K562 (cell line): ENCODE measurements at regions not wholly inside any gene's neighbourhood (a gene's known extent, or its start where the extent isn't known, plus 50 kb on each side); places are given as distances from the start of the nearest gene placed in this dataset.

ENCODE experiments used
- ATAC-seq: fragments of 200-7000 bp; cut with Tn5 transposase; 3 replicates; pipeline ENCODE4 v1.9.1; 2020; ENCODE audit warnings: moderate library complexity
- BruUV-seq: library from RNA; stranded (reverse); fragments of 400-500 nt; replicated peaks from 2 replicates; lab custom pipeline; 2021; lab: Mats Ljungman, UMichigan
- CTCF ChIA-PET: fragments of 300-600 bp; formaldehyde crosslinking; extraction: SDS; loops from one replicate; lab custom pipeline; 2021; ENCODE audit warnings: low intra/inter-chr PET ratio; lab: Yijun Ruan, JAX
- POLR2A ChIA-PET: fragments of 300-600, 350-650 bp; sonication (Branson Sonifier 250); formaldehyde crosslinking; extraction: SDS; loops from one replicate; lab custom pipeline; 2021; ENCODE audit warnings: antibody characterized with exemption, inconsistent platforms; lab: Yijun Ruan, JAX
- DNase-seq, 4 experiments: peaks; one replicate each; pipeline versions ENCODE4 v3.0.0 to v3.0.0-alpha.2; 2011 to 2018; ENCODE audit warnings: low spot score in 3 of 4, mixed read lengths in 3 of 4; ENCODE audit errors: extremely low read depth in 1 of 4
- FAIRE-seq: peaks from 2 replicates; lab custom pipeline; 2011; peaks lifted over from hg19 to GRCh38; lab: Jason Lieb, UNC
- H2AFZ ChIP-seq: 2 replicates; pipeline ENCODE4 v1.6.0; 2011; ENCODE audit warnings: low read depth, low read length, control low read depth, inconsistent platforms
- H3K27ac ChIP-seq: fragments of 200-600 bp; 3 replicates; pipeline ENCODE4 v1.8.0; 2011; ENCODE audit warnings: low read depth, mild to moderate bottlenecking, control low read depth, inconsistent platforms, low read length, moderate library complexity, mixed read lengths; ENCODE audit errors: extremely low read depth
- H3K27me3 ChIP-seq, 2 experiments: fragments of 300-600 bp in 1 of 2; 2 replicates in 1 of 2; 3 replicates in 1 of 2; pipeline versions ENCODE4 v1.6.0 to v1.8.0; 2011; ENCODE audit warnings: inconsistent platforms in 2 of 2, low read length in 2 of 2, mild to moderate bottlenecking in 1 of 2, mixed read lengths in 1 of 2, moderate library complexity in 1 of 2; ENCODE audit not compliant: control insufficient read depth in 2 of 2, insufficient read depth in 2 of 2
- H3K36me3 ChIP-seq: fragments of 300-600 bp; 3 replicates; pipeline ENCODE4 v1.8.0; 2011; ENCODE audit warnings: mild to moderate bottlenecking, low read length, inconsistent platforms; ENCODE audit not compliant: control insufficient read depth, insufficient read depth
- H3K4me1 ChIP-seq, 2 experiments: fragments of 200-600 bp in 1 of 2; replicated peaks in 1 of 2; 2 replicates in 1 of 2; 3 replicates in 1 of 2; pipeline versions ENCODE4 v1.5.1 to v1.8.0; 2011; ENCODE audit warnings: inconsistent platforms in 2 of 2, low read length in 2 of 2, mild to moderate bottlenecking in 1 of 2, mixed read lengths in 1 of 2, moderate library complexity in 1 of 2; ENCODE audit not compliant: control insufficient read depth in 2 of 2, insufficient read depth in 2 of 2
- H3K4me2 ChIP-seq: 2 replicates; pipeline ENCODE4 v1.6.1; 2011; ENCODE audit warnings: low read length, control low read depth, inconsistent platforms, mixed read lengths; ENCODE audit not compliant: insufficient read depth
- H3K4me3 ChIP-seq: fragments of 200-600 bp; sonication (generic), shearing (Covaris generic); 2 replicates; pipeline ENCODE4 v1.5.1; 2016; ENCODE audit warnings: control low read depth, inconsistent platforms
- H3K79me2 ChIP-seq: fragments of 200-600 bp; 3 replicates; pipeline ENCODE4 v1.8.0; 2011; ENCODE audit warnings: low read length, inconsistent platforms; ENCODE audit not compliant: control insufficient read depth, insufficient read depth
- H3K9ac ChIP-seq, 2 experiments: 2 replicates each; pipeline versions ENCODE4 v1.6.0 to v1.6.1; 2011; ENCODE audit warnings: low read depth in 2 of 2, low read length in 2 of 2, control low read depth in 1 of 2, inconsistent platforms in 1 of 2, mild to moderate bottlenecking in 1 of 2, mixed read lengths in 1 of 2; ENCODE audit not compliant: insufficient read depth in 1 of 2
- H3K9me1 ChIP-seq: one replicate; pipeline ENCODE4 v1.6.0; 2011; ENCODE audit warnings: inconsistent platforms, mild to moderate bottlenecking, low read length, moderate library complexity; ENCODE audit not compliant: control insufficient read depth, insufficient read depth
- H3K9me3 ChIP-seq: replicated peaks from 2 replicates; pipeline ENCODE4 v1.5.1; 2011; ENCODE audit warnings: low read depth, low read length, inconsistent platforms; ENCODE audit not compliant: control insufficient read depth, insufficient read depth
- H4K20me1 ChIP-seq: replicated peaks from 2 replicates; pipeline ENCODE4 v1.6.1; 2011; ENCODE audit warnings: low read length, inconsistent platforms, mixed read lengths; ENCODE audit not compliant: control insufficient read depth, insufficient read depth
- POLR3A ChIP-seq: IDR thresholded peaks from 2 replicates; pipeline ENCODE4 v1.6.1; 2011; ENCODE audit warnings: borderline replicate concordance, mild to moderate bottlenecking, moderate library complexity; ENCODE audit not compliant: insufficient read length, insufficient read depth; ENCODE audit errors: extremely low read depth
- WGBS: fragments of 100-300 bp; shearing (Covaris generic); methylation state at CpG from one replicate; pipeline ENCODE4 v1.1.6; 2016; ENCODE audit warnings: low coverage, mixed read lengths; ENCODE audit not compliant: insufficient coverage; ENCODE audit errors: missing lambda C conversion rate; 5-methylcytosine and 5-hydroxymethylcytosine counted together
- in situ Hi-C: fragments of 300-500 bp; cut with MboI; formaldehyde crosslinking; loops from 4 replicates; pipeline ENCODE4 v1.15.0; 2018; ENCODE audit warnings: inconsistent platforms, mixed read lengths
- intact Hi-C: fragments of 100-400 bp; cut with micrococcal nuclease; formaldehyde crosslinking; loops from 2 replicates; pipeline ENCODE4 v1.14.2; 2022
- TF ChIP-seq, protein P1 (sequence below): sonication (generic); formaldehyde crosslinking; IDR thresholded peaks from 2 replicates; pipeline ENCODE4 v1.9.0; 2022; ENCODE audit warnings: mild to moderate bottlenecking, missing genetic modification reagents
- TF ChIP-seq, protein P2 (sequence below): sonication (generic); formaldehyde crosslinking; IDR thresholded peaks from 2 replicates; pipeline ENCODE4 v1.8.1; 2023; ENCODE audit warnings: mild to moderate bottlenecking, missing genetic modification reagents
- TF ChIP-seq, protein P3 (sequence below): sonication (generic); formaldehyde crosslinking; IDR thresholded peaks from 2 replicates; pipeline ENCODE4 v1.5.0; 2020; ENCODE audit warnings: missing genetic modification reagents

DNA sequence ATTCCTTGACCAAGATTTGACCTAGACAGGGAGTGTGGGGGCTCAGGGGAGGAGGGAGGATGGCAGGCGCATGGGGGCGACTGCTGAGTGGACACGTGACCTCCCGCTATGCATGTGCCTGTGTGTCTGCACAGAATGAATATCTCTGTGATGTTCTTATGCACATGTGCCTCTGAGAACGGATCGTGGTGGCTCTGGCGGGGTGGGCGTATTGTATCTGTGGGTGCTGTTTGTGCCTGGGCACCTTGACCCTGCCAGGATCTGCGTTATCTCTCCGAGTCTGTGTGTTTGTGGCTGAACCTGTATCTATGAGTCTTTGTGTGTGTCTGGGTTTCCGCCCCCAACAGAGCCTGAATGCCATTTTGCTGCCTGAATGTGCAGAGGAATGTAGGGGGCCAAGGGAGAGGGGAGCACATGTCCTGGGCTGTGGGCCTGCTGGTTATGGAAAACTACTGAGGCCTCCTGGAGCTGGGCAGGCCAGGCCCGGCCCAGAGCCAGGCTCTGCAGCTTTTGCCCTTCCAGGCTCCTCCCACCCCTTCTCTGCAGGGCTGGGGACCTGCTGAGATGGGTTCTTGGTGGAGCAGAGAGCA is 102.5 kb downstream of the EBNA1BP2 start:
- peak overlapping the region; percentile 56; the same call in 1 of the 2 replicates for H2AFZ ChIP-seq
- ChIA-PET CTCF (no interaction called here), POLR2A (interaction anchor here (0.7 kb wide), 1 partner anchor 252 kb away, joined by 3 read pairs; the partner anchor contains the start of gene SVBP)
- H3K4me2 ChIP-seq = no peak overlapping the region
- in situ Hi-C loops = loop anchor here (5.0 to 10.0 kb wide), 3 partner anchors 147 to 495 kb away; no protein-coding TSS in a partner anchor
- H3K4me1 ChIP-seq = peaks cover 12 to 26% of the 10 kb centered on the region in 2 experiments; a peak in 4 of 5 replicates
- BruUV-seq = no TSS peak
- no peaks in the 10 kb centered on the region for H3K79me2 ChIP-seq
- no peaks in the 10 kb centered on the region for H3K27me3 ChIP-seq
- no peaks in the 10 kb centered on the region for H4K20me1 ChIP-seq
- no peaks in the 10 kb centered on the region for H3K9me3 ChIP-seq
- no peaks in the 10 kb centered on the region for H3K9me1 ChIP-seq
- peak overlapping the region in 1 of 2 experiments; percentile 77; a peak in 2 of 4 replicates for H3K9ac ChIP-seq
- no peak overlapping the region for H3K4me3 ChIP-seq
- WGBS = 63% methylated on average over 10 of the region's 12 CpGs
- H3K27ac ChIP-seq = no peak overlapping the region
- TF ChIP-seq, protein P1, sequence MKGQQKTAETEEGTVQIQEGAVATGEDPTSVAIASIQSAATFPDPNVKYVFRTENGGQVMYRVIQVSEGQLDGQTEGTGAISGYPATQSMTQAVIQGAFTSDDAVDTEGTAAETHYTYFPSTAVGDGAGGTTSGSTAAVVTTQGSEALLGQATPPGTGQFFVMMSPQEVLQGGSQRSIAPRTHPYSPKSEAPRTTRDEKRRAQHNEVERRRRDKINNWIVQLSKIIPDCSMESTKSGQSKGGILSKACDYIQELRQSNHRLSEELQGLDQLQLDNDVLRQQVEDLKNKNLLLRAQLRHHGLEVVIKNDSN (CRISPR knock-in tag) = 0 out of 2 replicates have a peak, but pooled peaks have one; percentile 17
- TF ChIP-seq, protein P2, sequence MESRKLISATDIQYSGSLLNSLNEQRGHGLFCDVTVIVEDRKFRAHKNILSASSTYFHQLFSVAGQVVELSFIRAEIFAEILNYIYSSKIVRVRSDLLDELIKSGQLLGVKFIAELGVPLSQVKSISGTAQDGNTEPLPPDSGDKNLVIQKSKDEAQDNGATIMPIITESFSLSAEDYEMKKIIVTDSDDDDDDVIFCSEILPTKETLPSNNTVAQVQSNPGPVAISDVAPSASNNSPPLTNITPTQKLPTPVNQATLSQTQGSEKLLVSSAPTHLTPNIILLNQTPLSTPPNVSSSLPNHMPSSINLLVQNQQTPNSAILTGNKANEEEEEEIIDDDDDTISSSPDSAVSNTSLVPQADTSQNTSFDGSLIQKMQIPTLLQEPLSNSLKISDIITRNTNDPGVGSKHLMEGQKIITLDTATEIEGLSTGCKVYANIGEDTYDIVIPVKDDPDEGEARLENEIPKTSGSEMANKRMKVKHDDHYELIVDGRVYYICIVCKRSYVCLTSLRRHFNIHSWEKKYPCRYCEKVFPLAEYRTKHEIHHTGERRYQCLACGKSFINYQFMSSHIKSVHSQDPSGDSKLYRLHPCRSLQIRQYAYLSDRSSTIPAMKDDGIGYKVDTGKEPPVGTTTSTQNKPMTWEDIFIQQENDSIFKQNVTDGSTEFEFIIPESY (CRISPR knock-in tag) = peak; percentile 58
- TF ChIP-seq, protein P3, sequence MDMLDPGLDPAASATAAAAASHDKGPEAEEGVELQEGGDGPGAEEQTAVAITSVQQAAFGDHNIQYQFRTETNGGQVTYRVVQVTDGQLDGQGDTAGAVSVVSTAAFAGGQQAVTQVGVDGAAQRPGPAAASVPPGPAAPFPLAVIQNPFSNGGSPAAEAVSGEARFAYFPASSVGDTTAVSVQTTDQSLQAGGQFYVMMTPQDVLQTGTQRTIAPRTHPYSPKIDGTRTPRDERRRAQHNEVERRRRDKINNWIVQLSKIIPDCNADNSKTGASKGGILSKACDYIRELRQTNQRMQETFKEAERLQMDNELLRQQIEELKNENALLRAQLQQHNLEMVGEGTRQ (CRISPR knock-in tag) = 0 out of 2 replicates have a peak, but pooled peaks have one; percentile 9
- no peak for TF ChIP-seq POLR3A
- FAIRE-seq = no peak
- no peaks in the 10 kb centered on the region for H3K36me3 ChIP-seq
- ATAC-seq = no peak
- no peak for DNase-seq
- intact Hi-C loops = loop anchor here (5.0 to 10.0 kb wide), 2 partner anchors 492 to 555 kb away; no protein-coding TSS in a partner anchor
